ENCODE measurements at regions not wholly inside any gene's neighbourhood (a gene's known extent, or its start where the extent isn't known, plus 50 kb on each side); places are given as distances from the start of the nearest gene placed in this dataset.

DNA sequence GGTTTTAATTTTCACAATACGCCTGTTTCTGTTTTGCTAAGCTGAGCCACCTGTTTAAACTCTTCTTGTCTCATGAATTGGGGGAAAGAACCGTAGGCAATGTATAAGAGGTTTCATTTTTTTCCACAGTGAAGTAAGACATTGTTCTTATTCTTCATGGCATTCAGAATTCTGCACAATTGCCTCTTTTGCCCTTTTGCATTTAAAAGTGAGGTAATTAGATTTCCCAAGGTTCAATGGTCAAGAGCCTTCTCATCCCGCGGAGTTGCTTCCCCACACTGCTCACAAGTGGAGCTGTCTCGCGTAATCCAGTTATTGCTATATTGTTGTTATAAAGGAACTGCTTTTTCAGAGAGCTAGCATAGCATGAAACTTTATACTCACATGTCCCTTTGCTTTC is 90.9 kb upstream of the SPRY1 start:
- TF ChIP-seq, protein P1, sequence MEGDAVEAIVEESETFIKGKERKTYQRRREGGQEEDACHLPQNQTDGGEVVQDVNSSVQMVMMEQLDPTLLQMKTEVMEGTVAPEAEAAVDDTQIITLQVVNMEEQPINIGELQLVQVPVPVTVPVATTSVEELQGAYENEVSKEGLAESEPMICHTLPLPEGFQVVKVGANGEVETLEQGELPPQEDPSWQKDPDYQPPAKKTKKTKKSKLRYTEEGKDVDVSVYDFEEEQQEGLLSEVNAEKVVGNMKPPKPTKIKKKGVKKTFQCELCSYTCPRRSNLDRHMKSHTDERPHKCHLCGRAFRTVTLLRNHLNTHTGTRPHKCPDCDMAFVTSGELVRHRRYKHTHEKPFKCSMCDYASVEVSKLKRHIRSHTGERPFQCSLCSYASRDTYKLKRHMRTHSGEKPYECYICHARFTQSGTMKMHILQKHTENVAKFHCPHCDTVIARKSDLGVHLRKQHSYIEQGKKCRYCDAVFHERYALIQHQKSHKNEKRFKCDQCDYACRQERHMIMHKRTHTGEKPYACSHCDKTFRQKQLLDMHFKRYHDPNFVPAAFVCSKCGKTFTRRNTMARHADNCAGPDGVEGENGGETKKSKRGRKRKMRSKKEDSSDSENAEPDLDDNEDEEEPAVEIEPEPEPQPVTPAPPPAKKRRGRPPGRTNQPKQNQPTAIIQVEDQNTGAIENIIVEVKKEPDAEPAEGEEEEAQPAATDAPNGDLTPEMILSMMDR (optimal IDR thresholded peaks at IDR 0.05 in 1 of 3, IDR thresholded peaks at IDR 0.05 in 1 of 3, conservative IDR thresholded peaks at IDR 0.05 in 1 of 3; ENCODE audit: extremely low read depth in 1 of 3, insufficient read depth in 2 of 3, low read length in 3 of 3), result no peak
- TF ChIP-seq EZH2 (IDR thresholded peaks at IDR 0.05; ENCODE audit: low read length), result no peak

All from keratinocyte (primary cell).